D341Med (cell line): ENCODE measurements at regions not wholly inside any gene's neighbourhood (a gene's known extent, or its start where the extent isn't known, plus 50 kb on each side); places are given as distances from the start of the nearest gene placed in this dataset.
"Not testable (repeated sequence)": the region's sequence is repeated elsewhere in the genome, so short reads cannot be mapped to it uniquely, and the experiment has no call there.

Source experiments
- DNase-seq: peaks from one replicate; pipeline ENCODE4 v3.0.0; 2012; ENCODE audit warnings: low spot score

GRCh38 chr21:35748678-35749314, 311.5 kb downstream of the SETD4 start:
- no peak for DNase-seq

- DNase-seq: no peak
These were observed 316.8 kb downstream of the SETD4 start for GRCh38 chr21:35743571-35743970.

- DNase-seq: no peak
These were observed 321.9 kb downstream of the SETD4 start for GRCh38 chr21:35738347-35738961.

- DNase-seq: no peak
These were observed 322.4 kb downstream of the SETD4 start for GRCh38 chr21:35737899-35738346.

- no peak for DNase-seq
These were observed 322.9 kb downstream of the SETD4 start for GRCh38 chr21:35737449-35737848.

- no peak for DNase-seq
These were observed 327.5 kb downstream of the SETD4 start for GRCh38 chr21:35732788-35733187.

GRCh38 chr21:35730325-35730724, 330.0 kb downstream of the SETD4 start:
- DNase-seq: no peak

- DNase-seq: no peak
These were observed 332.5 kb downstream of the SETD4 start for GRCh38 chr21:35727830-35728229.

- DNase-seq: no peak
These were observed 336.2 kb downstream of the SETD4 start for GRCh38 chr21:35724156-35724555.

GRCh38 chr21:35721701-35722100, 338.6 kb downstream of the SETD4 start:
- DNase-seq: no peak

- DNase-seq: no peak
These were observed 340.1 kb downstream of the SETD4 start for GRCh38 chr21:35720208-35720731.

- no peak for DNase-seq
These were observed 341.2 kb downstream of the SETD4 start for GRCh38 chr21:35719080-35719479.

- no peak for DNase-seq
These were observed 343.3 kb downstream of the SETD4 start for GRCh38 chr21:35716876-35717565.

GRCh38 chr21:35713914-35714313, 346.4 kb downstream of the SETD4 start:
- no peak for DNase-seq

- DNase-seq: no peak
These were observed 348.7 kb downstream of the SETD4 start for GRCh38 chr21:35711661-35712060.

GRCh38 chr21:35711213-35711612, 349.1 kb downstream of the SETD4 start:
- no peak for DNase-seq

GRCh38 chr21:35709990-35710389, 350.3 kb downstream of the SETD4 start:
- DNase-seq: not testable (repeated sequence)

GRCh38 chr21:35705888-35706287, 354.4 kb downstream of the SETD4 start:
- DNase-seq: no peak

GRCh38 chr21:35705237-35705887, 355.0 kb downstream of the SETD4 start:
- no peak for DNase-seq

GRCh38 chr21:35703704-35704103, 356.6 kb downstream of the SETD4 start:
- DNase-seq: no peak

- DNase-seq: no peak
These were observed 361.0 kb downstream of the SETD4 start for GRCh38 chr21:35699361-35699760.

- DNase-seq: no peak
These were observed 363.0 kb downstream of the SETD4 start for GRCh38 chr21:35697321-35697808.
